ENCODE measurements at regions not wholly inside any gene's neighbourhood (a gene's known extent, or its start where the extent isn't known, plus 50 kb on each side); places are given as distances from the start of the nearest gene placed in this dataset.

DNA sequence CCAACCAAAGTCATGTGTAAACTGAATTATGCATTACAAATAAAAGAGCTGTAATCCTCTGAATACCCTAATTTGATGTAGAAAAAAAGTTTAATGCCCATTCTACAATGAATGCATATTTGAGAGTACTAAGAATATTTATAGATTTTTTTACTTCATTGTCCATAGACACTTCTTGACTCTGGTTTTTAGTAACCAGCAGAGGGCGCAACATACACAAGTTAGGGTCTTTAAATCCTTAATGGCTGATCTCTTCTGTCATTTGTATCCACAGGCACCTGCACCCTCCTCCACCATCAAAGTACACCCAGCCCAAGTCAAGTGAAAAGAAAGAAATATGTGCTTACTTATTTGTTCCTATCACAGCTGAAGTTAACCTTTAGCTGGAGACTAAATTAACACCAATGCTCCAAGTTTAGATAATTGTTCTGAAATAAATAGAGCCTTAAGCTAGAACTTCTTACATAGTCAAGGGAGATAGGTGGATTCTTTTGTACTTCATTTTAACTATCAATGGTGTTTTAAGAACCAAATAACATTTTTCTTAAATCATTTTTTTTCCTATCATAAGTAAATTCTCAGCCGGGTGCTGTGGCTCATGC, 524.2 kb upstream of the DAB2 start (continued):
- TF ChIP-seq ZC3H11A (IDR thresholded peaks at IDR 0.05), result no peak

DNA sequence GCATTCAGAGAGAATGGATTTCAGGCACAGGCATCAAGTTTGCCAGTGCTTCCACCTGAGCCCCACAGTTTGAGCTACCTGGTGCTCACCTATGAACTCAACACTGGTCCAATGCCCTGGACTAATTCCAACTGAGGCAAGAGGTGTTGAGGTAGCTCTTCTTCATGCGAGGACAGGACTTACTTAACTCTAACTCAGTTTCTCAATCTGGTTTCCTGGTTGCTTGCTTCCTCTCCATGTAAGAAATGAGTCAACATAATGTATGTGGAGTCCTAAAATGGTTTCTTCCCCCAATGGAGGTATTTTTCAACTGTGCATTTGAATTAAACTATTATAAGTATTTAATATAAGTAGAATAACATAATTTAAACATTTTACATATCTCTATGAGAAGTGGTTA, 523.6 kb upstream of the DAB2 start:
- Histone ChIP-seq H3K9me3 (no peaks in the 10 kb centered on the region), H3K4me2 (no peak overlapping the region), H3K27ac (no peak overlapping the region), H3K4me3 (no peak overlapping the region), H3K4me1 (no peaks in the 10 kb centered on the region)
- DNase-seq (ENCODE audit: low read depth in 1 of 2, low spot score in 1 of 2) (no peak), FAIRE-seq (no peak), ATAC-seq (no peak)
- no peak for TF ChIP-seq JUN (IDR thresholded peaks at IDR 0.05)
- TF ChIP-seq EHMT2 (IDR thresholded peaks at IDR 0.05; ENCODE audit: low read depth), result no peak
- no peak for TF ChIP-seq BHLHE40 (IDR thresholded peaks at IDR 0.05; ENCODE audit: low read depth, low read length)
- no peak for TF ChIP-seq POLR2AphosphoS2 (conservative IDR thresholded peaks at IDR 0.05; ENCODE audit: low read length)
- no peak for TF ChIP-seq CEBPB (IDR thresholded peaks at IDR 0.05)
- no peak for TF ChIP-seq CHD4 (IDR thresholded peaks at IDR 0.05; ENCODE audit: borderline replicate concordance)
- no peak for TF ChIP-seq CTCF (IDR thresholded peaks at IDR 0.05)
- TF ChIP-seq, protein P1, sequence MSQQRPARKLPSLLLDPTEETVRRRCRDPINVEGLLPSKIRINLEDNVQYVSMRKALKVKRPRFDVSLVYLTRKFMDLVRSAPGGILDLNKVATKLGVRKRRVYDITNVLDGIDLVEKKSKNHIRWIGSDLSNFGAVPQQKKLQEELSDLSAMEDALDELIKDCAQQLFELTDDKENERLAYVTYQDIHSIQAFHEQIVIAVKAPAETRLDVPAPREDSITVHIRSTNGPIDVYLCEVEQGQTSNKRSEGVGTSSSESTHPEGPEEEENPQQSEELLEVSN (IDR thresholded peaks at IDR 0.05; ENCODE audit: borderline replicate concordance, low read depth), result no peak
- TF ChIP-seq ZSCAN20 (CRISPR knock-in tag; IDR thresholded peaks at IDR 0.05), result no peak
- TF ChIP-seq HDAC2 (IDR thresholded peaks at IDR 0.05), result no peak
- TF ChIP-seq FOSL2 (IDR thresholded peaks at IDR 0.05), result no peak
- TF ChIP-seq FOSL2 (CRISPR knock-in tag; IDR thresholded peaks at IDR 0.05), result no peak
- no peak for TF ChIP-seq ELK1 (IDR thresholded peaks at IDR 0.05; ENCODE audit: low read depth, low read length)
- TF ChIP-seq RAD21 (conservative IDR thresholded peaks at IDR 0.05 in 1 of 2, IDR thresholded peaks at IDR 0.05 in 1 of 2), result no peak
- TF ChIP-seq, protein P2, sequence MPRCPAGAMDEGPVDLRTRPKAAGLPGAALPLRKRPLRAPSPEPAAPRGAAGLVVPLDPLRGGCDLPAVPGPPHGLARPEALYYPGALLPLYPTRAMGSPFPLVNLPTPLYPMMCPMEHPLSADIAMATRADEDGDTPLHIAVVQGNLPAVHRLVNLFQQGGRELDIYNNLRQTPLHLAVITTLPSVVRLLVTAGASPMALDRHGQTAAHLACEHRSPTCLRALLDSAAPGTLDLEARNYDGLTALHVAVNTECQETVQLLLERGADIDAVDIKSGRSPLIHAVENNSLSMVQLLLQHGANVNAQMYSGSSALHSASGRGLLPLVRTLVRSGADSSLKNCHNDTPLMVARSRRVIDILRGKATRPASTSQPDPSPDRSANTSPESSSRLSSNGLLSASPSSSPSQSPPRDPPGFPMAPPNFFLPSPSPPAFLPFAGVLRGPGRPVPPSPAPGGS (IDR thresholded peaks at IDR 0.05), result no peak
- TF ChIP-seq, protein P3, sequence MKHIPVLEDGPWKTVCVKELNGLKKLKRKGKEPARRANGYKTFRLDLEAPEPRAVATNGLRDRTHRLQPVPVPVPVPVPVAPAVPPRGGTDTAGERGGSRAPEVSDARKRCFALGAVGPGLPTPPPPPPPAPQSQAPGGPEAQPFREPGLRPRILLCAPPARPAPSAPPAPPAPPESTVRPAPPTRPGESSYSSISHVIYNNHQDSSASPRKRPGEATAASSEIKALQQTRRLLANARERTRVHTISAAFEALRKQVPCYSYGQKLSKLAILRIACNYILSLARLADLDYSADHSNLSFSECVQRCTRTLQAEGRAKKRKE (CRISPR knock-in tag; IDR thresholded peaks at IDR 0.05; ENCODE audit: low read depth), result no peak
- no peak for TF ChIP-seq EHF (CRISPR knock-in tag; IDR thresholded peaks at IDR 0.05)
- no peak for TF ChIP-seq RCOR1 (IDR thresholded peaks at IDR 0.05; ENCODE audit: low read depth, low read length)
- TF ChIP-seq, protein P4, sequence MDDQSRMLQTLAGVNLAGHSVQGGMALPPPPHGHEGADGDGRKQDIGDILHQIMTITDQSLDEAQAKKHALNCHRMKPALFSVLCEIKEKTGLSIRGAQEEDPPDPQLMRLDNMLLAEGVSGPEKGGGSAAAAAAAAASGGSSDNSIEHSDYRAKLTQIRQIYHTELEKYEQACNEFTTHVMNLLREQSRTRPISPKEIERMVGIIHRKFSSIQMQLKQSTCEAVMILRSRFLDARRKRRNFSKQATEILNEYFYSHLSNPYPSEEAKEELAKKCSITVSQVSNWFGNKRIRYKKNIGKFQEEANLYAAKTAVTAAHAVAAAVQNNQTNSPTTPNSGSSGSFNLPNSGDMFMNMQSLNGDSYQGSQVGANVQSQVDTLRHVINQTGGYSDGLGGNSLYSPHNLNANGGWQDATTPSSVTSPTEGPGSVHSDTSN (IDR thresholded peaks at IDR 0.05), result no peak
- no peak for TF ChIP-seq NR3C1 (IDR thresholded peaks at IDR 0.05)
- 67% methylated on average over 1 of the region's 1 CpG for WGBS (ENCODE audit: missing lambda C conversion rate)
- ChIA-PET POLR2A (no interaction called here), CTCF (interaction anchor here (0.7 to 3.7 kb wide), 31 partner anchors 8 to 784 kb away, joined by 3 to 20 read pairs (median 4); partner anchors contain the start of gene PTGER4)
